NCI-H2029 treated with DMSO at 0.1 percent for 48 hours (cell line): ENCODE measurements at regions not wholly inside any gene's neighbourhood (a gene's known extent, or its start where the extent isn't known, plus 50 kb on each side); places are given as distances from the start of the nearest gene placed in this dataset.
"Not testable (repeated sequence)": the region's sequence is repeated elsewhere in the genome, so short reads cannot be mapped to it uniquely, and the experiment has no call there.

Source experiments
- DNase-seq: peaks from one replicate; lab custom pipeline; 2025; lab: John Stamatoyannopoulos, UW

DNA sequence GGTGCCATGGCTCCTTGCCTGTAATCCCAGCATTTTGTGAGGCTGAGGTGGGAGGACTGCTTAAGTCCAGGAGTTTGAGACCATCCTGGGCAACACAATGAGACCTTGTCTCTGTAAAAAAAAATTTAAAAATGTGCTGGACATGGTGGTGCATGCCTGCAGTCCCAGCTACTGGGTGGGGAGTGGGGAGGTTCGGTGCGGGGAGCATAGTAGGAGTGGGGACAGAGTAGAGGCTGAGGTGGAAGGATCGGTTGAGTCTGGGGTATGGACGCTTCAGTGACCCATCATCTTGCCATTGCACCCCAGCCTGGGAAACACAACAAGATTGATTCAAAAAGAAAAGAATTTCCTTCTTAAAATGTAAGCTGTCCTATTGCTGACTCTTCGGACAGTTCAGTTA, 1490.0 kb upstream of the GBE1 start:
- DNase-seq = no peak

DNA sequence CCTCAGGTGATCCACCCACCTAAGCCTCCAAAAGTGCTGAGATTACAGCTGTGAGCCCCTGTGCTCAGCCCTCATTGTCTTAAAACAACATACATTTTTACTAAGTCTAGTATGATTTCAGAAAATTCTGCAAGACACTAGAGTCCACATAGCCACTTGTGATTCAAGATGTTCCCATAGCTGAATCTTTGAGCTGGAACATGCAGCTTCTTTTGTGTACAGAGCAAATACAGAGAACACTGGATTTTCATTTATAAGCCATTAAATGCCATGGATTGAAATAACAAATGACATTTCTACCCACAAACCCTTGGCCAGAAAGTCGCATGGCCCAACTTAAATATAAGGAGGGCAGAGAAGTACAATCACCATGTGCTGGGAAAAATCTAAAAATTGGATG, 1489.2 kb upstream of the GBE1 start:
- no peak for DNase-seq

DNA sequence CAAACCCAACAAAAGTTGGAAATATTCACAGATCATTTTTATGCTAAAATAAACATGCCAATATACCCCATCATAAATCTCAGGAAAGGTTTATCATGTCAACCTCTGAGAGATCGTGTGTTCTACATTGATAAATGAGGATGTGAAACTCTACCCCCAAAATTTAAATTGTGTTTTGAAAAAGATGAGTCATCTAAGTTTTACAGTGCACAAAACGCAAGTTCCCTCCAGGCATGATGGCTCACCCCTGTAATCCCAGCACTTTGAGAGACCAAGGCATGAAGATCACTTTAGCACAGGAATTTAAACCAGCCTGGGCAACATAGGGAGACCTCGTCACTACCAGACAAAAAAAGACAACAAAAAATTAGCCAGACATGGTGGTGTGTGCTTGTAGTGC, 1487.0 kb upstream of the GBE1 start:
- no peak for DNase-seq

DNA sequence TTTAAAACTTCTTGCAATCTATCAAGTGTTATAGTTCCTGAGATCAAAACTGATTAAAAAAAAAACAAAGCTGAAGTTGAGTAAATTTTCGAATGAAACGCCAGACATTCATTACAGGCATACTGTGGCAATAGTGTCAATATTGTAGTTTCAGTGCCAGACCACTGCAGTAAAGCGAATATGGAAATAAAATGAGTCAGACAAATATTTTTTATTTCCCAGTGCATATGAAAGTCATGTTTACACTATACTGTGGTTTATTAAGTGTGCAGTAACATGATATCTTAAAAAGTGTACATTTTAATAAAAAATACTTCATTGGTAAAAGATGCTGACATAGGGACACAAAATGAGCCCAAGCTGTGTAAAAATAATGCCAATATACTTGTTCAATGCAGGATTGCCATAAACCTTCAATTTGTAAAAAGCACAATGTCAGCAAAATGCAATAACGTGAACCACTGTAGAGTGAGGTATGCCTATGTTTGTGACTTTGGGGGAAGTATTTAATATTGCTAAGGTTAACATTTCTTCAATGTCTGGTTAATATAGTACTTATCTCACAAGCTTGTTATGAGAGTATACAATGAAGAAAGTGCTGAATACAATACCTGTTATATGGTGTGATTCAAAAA, 1473.9 kb upstream of the GBE1 start:
- no peak for DNase-seq

DNA sequence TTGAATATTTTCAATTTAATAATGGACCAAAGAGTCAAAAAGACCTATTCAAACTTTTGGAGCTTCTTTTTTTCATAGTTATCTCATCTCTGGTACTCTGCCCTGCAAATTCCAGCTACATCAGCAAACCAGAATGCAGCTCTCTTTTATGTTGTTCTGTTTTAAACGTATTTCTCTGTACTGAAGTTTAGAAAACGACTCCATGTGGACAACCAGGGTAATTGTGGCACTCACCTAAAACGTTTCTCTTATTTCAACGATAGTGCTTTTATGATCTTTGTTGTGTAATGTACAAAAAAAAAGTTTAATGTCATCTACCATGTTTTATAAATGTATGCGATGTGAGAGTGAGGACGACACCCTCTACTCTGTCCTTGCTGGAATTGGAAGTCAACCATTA, 1472.3 kb upstream of the GBE1 start:
- no peak for DNase-seq

DNA sequence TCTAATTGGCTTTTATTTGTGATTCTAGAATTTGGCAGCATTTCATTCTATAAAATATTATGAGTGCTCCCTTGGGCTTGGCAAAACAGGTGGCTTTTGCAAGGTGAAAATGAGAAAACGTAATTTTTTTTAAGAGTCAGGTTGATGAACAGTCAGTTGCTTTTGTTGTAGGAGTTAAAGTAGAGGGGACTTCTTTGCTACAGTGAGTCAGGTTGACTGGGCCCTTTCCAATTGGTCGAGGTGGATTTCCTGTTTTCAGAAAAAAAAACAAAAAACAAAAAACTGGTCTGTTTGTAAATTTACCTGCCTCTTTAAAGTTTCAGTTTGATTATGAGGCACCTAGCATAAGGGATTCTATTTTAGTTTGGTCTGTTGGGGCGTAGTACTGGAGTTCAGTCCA, 1469.4 kb upstream of the GBE1 start:
- no peak for DNase-seq

DNA sequence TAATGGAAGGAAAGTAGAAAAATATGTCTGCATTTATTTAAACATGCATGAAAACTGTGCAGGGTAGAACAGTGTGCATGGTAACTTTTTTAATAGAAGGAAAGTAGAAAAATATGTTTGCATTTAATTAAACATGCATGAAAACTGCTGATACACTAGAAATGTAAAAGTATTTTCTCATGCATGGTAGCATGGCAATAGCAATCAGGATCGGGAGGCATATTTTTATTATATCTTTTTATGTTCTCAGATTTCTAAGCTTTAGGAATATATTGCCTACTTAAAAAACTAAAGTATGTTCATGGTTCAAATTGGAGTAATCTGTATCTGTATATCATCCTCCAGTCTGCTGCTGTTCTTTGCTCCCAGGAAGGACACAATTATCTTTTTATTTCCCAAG, 1468.9 kb upstream of the GBE1 start:
- no peak for DNase-seq

DNA sequence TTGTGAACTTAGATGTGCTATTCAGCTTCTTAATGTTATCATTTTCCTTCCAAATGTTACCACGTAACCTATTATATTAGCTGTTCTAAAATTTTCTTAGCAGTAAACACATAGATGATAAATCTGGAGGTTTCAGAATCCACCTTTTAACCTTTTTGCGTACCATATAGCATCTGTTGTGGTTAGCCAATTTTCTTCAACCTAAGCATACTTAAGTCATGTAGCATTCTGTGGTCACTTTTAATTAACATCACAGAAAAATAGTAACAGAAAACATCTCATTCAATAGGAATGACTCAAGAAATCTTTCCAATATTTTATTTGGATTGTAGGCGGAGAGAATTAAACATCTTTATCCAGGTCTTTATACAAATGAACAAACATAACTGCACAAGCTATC, 1465.3 kb upstream of the GBE1 start:
- no peak for DNase-seq

DNA sequence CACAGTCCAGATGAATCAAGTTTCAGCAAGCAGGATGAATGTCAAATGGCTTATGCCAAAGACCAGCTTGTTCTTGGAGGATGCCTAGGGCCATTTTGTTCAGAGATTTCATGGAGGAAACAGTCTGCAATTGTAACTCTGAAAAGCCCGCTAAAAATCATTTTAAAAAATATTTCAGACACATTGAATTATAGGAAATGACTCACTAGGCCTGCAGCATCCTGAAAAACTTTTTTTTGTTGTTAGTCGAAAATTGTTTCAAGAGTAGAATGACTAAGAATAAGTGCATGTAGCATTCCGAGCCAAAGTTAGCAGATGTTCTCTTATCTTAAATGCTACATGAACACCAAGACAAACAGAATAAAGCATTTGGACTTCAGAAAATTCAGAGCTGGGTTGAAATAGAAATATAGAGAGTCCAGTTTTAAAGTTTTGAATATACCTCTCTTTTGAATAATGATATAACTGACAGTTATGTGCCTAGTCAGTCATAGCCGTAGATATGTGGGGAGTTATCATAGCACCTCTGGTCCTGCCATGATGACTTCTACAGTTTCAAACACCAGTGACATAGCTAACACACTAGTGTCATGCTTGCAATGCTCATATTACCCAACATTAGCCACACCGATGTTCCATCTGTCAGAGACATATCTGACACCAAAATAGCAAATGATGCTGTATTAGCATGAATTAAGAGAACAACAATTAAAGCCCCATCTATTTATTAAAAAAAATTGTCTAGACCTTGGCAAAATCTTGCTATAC, 1462.8 kb upstream of the GBE1 start:
- DNase-seq = no peak

DNA sequence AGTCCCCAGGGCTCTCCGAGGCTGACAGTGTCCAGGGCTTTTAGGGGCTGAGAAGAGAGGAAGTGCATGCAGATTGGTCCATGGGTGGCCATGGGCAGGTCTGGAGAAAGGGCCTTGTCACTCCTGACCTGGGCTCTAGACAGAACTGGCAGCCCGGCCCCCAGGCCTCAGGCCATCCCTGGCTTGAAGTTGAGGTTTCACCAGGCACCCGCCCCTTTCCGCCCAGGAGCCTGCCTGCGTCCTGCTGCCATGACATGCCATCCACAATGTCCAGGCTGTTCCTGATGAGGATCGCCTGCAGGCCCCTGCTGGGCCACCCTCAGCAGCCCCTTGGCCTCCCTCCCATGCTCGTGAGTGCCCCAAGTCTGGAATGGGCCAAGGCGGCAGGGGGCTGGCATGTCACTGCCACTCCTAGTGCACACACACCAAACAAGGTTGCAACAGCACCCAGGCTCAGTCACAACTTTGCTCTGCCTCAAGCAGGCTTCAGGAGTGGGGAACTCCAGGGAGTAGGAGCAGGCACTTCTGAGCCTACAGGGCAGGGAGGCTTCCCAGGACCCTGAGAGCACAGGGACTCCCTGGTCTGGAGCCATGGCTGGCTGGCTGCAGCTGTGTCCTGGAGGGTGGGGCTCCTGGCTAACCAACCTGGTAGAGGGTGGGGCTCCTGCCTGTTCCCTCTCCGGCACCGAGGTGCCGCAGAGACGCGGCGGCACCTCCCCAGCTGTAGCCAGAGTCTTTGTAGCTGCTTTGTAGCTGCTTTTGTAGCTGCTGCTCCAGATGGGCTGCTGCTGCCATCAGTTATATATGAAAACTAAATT, 1457.1 kb upstream of the GBE1 start:
- no peak for DNase-seq

DNA sequence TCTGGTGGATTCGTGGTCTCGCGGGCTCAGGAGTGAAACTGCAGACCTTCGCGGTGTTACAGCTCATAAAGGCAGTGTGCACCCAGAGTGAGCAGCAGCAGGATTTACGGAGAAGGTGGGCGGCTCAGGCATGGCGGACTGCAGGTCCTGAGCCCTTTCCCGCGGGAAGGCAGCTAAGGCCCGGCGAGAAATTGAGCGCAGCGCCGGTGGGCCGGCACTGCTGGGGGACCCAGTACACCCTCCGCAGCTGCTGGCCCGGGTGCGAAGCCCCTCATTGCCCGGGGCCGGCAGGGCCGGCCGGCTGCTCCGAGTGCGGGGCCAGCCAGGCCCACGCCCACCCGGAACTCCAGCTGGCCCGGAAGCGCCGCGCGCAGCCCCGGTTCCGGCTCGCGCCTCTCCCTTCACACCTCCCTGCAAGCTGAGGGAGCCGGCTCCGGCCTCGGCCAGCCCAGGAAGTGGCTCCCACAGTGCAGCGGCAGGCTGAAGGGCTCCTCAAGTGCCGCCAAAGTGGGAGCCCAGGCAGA, 1456.2 kb upstream of the GBE1 start:
- not testable (repeated sequence) for DNase-seq

DNA sequence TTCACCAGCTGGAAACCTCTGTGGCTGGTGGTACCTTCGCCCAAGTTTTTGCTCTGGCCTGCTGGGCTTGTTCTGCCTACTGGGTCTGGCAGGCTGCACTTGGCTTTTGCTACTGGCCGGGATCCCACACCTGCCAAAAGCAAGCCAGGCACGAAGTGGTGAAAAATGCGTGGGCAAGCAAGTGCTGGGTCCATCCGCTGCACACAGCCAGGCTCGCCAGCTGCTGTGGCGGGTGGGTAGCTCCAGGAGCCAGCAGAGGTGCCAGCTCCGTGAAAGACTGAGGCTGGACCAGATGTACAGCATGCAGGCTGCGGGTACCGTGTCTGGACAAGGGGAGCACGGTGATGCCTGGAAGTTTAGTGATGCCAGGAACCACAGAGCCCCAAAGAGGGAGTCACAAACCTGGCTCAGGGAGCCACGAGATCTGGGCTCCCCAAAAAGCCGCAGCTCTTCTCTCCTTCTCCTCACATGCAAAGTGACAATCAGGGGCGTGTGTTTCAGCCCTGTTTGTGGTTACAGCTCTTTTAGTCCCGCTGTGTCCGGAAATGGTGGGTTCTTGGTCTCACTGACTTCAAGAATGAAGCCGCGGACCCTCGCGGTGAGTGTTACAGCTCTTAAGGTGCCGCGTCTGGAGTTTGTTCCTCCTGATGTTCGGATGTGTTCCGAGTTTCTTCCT, 1455.6 kb upstream of the GBE1 start:
- no peak for DNase-seq

DNA sequence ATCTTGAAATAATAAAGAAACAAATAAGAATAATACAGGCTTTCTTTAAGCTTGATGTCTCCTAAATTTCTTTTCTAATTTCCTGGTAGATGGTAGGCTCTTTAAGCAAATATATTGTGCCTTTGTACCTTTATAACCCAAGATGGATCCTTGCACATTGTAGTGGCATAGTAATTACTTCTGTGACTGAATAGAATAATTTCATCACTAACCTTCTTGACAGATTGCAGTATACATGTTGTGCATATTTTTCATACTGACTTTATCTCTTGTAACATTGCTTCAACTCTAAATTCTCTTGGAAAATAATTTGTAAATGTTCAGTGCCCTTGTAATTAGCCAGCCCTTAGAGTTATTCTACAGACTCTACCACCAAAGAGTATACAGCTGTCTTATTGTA, 1433.8 kb upstream of the GBE1 start:
- no peak for DNase-seq

DNA sequence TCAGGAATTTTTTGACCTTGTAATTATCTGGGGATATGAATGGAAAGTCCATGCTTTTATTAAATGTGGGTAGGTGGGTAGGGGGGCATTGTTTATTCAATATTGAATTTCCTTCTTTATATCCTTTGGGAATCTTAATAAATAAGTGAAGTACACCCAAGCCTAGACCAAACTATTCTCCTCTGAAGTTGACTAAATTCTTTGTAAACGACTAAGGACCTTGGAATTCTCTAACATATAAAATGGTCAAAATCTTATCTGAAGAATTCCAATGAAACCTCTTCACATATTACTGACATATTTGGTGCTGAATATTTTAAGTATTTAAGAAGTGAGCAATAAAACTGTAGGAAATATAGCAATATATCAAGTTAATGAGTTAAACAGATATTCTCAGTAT, 1432.1 kb upstream of the GBE1 start:
- DNase-seq = no peak

DNA sequence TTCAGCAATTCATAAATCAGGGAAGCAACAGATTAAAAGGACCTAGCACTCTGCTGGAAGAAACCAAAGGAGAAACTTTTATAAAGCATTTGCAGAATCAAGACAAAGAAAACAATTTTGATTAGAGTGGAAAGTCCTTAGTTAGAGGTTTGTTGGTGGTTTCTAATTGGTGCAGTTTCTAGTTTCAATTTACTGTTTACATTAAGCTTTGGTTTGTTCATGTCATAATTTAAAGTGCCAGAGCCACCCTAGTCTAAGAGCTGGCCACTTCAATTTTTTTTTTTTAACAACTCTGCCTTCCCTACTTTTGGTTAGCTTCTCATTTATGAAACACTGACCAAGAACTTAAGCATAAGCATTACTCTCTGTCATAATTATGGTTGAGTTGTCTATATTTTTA, 1428.2 kb upstream of the GBE1 start:
- no peak for DNase-seq

DNA sequence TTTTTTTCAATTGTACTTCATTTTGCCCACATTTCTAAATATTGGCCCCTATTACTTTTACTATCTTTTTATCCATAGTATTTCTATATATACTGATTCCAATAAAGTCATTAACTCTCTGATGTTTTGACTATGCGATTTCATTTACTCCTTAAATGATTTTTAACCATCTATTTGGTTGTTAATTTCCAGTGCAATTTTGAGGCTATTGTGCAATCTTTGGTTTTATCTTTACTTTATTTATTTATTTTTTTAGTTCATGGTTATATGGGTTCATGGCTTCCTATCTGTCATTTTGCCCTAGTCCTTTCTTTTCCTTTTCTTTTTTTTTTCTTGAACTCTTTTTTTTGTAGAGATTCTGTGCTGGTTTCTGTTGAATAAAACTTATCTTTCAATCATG, 1408.0 kb upstream of the GBE1 start:
- no peak for DNase-seq

DNA sequence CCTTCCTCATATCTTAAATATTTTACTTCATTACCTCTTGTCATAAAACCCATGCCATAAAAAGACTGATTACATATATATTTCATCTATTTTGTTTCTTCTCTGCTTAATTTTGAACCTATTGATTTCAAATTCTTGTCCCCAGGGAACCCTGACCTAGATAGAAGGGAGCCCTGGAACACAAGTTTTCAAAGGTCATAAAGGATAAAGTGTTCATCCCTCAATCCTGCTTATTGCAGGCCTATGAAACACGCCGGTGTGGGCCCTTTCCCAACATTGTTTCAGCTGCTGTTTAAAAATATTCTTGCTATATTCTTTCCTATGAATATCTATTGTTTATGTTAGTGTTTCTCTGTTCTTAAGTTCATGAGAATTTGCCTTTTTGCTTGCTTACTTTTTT, 1389.5 kb upstream of the GBE1 start:
- DNase-seq = no peak

DNA sequence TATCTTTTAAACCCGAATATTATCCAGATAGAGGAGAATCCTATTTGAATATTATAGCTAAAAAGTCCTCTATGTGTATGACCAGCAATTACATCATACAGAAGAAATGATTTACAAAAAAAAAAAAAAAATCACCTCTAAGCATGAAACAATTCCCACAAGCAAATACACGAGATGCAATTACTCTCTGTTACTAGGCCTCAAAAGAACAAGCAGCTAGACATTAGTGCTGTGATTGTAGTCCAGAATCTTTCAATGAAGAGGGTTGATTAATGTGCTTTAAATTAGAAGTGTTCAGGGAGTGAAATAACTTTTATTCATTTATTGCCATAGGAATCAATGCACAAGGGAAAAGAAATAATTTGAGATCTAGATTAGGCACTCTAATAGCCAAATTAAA, 1379.5 kb upstream of the GBE1 start:
- no peak for DNase-seq

DNA sequence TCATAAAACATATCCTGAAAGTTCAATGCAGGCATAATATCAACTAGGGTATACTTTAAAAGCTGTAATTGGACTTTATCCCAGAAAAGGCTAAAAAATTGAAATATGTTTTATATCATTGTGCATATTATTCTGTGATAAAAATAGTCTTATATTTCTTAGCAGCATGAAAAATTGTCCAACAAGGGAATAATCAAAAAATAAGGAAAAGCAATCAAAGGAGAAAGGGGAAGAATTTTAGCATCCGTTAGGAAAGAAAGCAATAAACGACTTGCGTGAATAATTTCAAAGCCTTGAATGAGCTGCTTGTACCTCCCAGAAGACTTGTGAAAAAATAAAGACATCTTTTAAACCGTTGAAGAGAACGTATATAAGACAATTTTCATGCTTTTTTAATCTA, 1369.8 kb upstream of the GBE1 start:
- no peak for DNase-seq

DNA sequence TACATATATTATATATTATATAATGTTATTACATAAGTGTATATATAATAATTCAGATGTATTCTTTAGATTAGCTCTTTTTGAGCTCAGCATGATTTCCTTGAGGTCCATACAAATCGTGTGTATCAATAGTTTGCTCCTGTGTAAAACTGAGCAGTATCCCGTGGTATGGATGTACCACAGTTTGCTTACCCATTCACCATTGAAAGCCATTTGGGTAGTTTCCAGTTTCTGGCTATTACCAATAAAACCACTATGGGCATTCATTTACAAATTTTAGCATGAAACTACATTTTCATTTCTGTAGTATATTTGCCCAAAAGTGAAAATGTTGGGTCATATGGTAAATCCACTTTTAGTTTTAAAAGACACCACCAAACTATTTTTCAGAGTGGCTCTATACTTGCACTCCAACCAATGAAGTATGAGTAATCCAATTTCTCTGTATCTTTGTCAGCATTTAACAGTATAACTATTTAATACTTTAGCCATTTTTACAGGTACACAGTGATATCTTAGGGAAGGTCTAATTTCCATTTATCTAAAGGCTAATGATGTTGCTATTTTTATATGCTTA, 1361.4 kb upstream of the GBE1 start:
- DNase-seq = no peak

DNA sequence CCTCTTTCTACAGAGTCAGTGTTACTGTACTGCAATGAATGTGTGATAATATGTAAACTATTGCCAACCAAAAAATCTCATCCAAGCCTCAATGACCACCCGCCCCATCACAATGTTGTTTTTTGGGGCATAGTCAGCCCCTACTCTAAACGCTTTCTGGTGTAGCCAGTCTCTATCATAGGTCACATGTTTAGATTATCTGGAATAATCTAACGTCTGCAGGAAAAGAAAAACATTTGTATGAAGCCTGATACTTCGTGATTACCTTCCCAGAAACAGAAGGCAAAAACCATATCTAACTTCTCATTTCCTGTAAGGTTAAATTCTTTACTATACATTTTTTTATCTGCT, 1331.8 kb upstream of the GBE1 start:
- no peak for DNase-seq
